OCI-LY7 (cell line): ENCODE measurements at regions not wholly inside any gene's neighbourhood (a gene's known extent, or its start where the extent isn't known, plus 50 kb on each side); places are given as distances from the start of the nearest gene placed in this dataset.

Experiments used
- BruUV-seq: library from RNA; stranded (reverse); fragments of 400-500 nt; replicated peaks from 2 replicates; lab custom pipeline; 2021; lab: Mats Ljungman, UMichigan
- CTCF ChIA-PET: fragments of 300-600 bp; sonication (Branson Sonifier 250); formaldehyde crosslinking; loops from one replicate; lab custom pipeline; 2022; ENCODE audit warnings: antibody characterized with exemption; ENCODE audit not compliant: unreplicated experiment; lab: Charles Lee
- POLR2A ChIA-PET: fragments of 300-600 bp; sonication (Branson Sonifier 250); formaldehyde crosslinking; loops from one replicate; lab custom pipeline; 2022; ENCODE audit warnings: antibody characterized with exemption; lab: Charles Lee
- DNase-seq: peaks from one replicate; pipeline ENCODE4 v3.0.0-alpha.2; 2015; ENCODE audit warnings: low spot score
- H2AFZ ChIP-seq: fragments of 200-600 bp; sonication (generic), shearing (Covaris generic); 2 replicates; pipeline ENCODE4 v1.6.1; 2014; ENCODE audit warnings: mild to moderate bottlenecking, antibody characterized with exemption, low read length, moderate library complexity
- H3K27ac ChIP-seq: fragments of 200-600 bp; sonication (generic); 2 replicates; pipeline ENCODE4 v1.5.1; 2014; ENCODE audit warnings: mixed run types, low read depth, mild to moderate bottlenecking, moderate library complexity, low read length, inconsistent platforms; ENCODE audit not compliant: poor library complexity, severe bottlenecking
- H3K36me3 ChIP-seq: fragments of 200-600 bp; sonication (generic); 2 replicates; pipeline ENCODE4 v1.6.1; 2014; ENCODE audit warnings: mild to moderate bottlenecking, antibody characterized with exemption, low read length, moderate library complexity, mixed read lengths; ENCODE audit not compliant: insufficient read depth
- H3K4me1 ChIP-seq: fragments of 200-600 bp; sonication (generic); 2 replicates; pipeline ENCODE4 v1.5.1; 2014; ENCODE audit warnings: mild to moderate bottlenecking, low read length; ENCODE audit not compliant: insufficient read depth, poor library complexity, severe bottlenecking
- H3K4me2 ChIP-seq: fragments of 200-600 bp; sonication (generic); 2 replicates; pipeline ENCODE4 v1.6.1; 2014; ENCODE audit warnings: mild to moderate bottlenecking, low read length
- H3K4me3 ChIP-seq: fragments of 200-600 bp; sonication (generic); 2 replicates; pipeline ENCODE4 v1.5.1; 2014; ENCODE audit warnings: mild to moderate bottlenecking, low read depth, low read length; ENCODE audit not compliant: poor library complexity, severe bottlenecking
- H3K79me2 ChIP-seq: fragments of 200-600 bp; sonication (generic); 2 replicates; pipeline ENCODE4 v1.6.1; 2016; ENCODE audit warnings: low read depth, mild to moderate bottlenecking, low read length, moderate library complexity, mixed read lengths; ENCODE audit not compliant: insufficient read depth
- H3K9me2 ChIP-seq: fragments of 200-600 bp; sonication (generic); 2 replicates; pipeline ENCODE4 v1.6.1; 2016; ENCODE audit warnings: mild to moderate bottlenecking, low read length, mixed read lengths; ENCODE audit not compliant: insufficient read depth
- H3K9me3 ChIP-seq: fragments of 200-600 bp; sonication (generic); 2 replicates; pipeline ENCODE4 v1.6.1; 2014; ENCODE audit warnings: mild to moderate bottlenecking, mixed run types, low read length, mixed read lengths
- H4K20me1 ChIP-seq: fragments of 200-600 bp; sonication (generic); 2 replicates; pipeline ENCODE4 v1.6.1; 2014; ENCODE audit warnings: mild to moderate bottlenecking, antibody characterized with exemption, low read length, moderate library complexity, mixed read lengths; ENCODE audit not compliant: insufficient read depth
- EZH2phosphoT487 ChIP-seq: fragments of 200-600 bp; sonication (generic); IDR thresholded peaks from 2 replicates; pipeline ENCODE4 v1.6.1; 2018; ENCODE audit warnings: low read depth, borderline replicate concordance, mild to moderate bottlenecking, mixed run types, antibody characterized with exemption, low read length, moderate library complexity, mixed read lengths
- intact Hi-C: fragments of 100-400 bp; cut with micrococcal nuclease; formaldehyde crosslinking; loops from one replicate; pipeline ENCODE4 v1.10.0; 2022; ENCODE audit not compliant: unreplicated experiment
- TF ChIP-seq, protein P1 (sequence below): fragments of 200-600 bp; sonication (generic); conservative IDR thresholded peaks from 2 replicates; pipeline ENCODE4 v1.5.1; 2014; ENCODE audit warnings: mild to moderate bottlenecking, antibody characterized with exemption, low read length, moderate library complexity, mixed read lengths

GRCh38 chr2:160720098-160720497 lies 226.5 kb upstream of the RBMS1 start:
- no TSS peak for BruUV-seq
- TF ChIP-seq, protein P1, sequence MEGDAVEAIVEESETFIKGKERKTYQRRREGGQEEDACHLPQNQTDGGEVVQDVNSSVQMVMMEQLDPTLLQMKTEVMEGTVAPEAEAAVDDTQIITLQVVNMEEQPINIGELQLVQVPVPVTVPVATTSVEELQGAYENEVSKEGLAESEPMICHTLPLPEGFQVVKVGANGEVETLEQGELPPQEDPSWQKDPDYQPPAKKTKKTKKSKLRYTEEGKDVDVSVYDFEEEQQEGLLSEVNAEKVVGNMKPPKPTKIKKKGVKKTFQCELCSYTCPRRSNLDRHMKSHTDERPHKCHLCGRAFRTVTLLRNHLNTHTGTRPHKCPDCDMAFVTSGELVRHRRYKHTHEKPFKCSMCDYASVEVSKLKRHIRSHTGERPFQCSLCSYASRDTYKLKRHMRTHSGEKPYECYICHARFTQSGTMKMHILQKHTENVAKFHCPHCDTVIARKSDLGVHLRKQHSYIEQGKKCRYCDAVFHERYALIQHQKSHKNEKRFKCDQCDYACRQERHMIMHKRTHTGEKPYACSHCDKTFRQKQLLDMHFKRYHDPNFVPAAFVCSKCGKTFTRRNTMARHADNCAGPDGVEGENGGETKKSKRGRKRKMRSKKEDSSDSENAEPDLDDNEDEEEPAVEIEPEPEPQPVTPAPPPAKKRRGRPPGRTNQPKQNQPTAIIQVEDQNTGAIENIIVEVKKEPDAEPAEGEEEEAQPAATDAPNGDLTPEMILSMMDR: no peak
- no peak for TF ChIP-seq EZH2phosphoT487
- Histone ChIP-seq H3K4me2 (no peak overlapping the region), H3K9me2 (no peaks in the 10 kb centered on the region), H2AFZ (no peak overlapping the region), H3K4me3 (no peak overlapping the region), H3K36me3 (no peaks in the 10 kb centered on the region), H3K4me1 (no peaks in the 10 kb centered on the region), H3K9me3 (no peaks in the 10 kb centered on the region), H3K79me2 (no peaks in the 10 kb centered on the region), H4K20me1 (no peaks in the 10 kb centered on the region), H3K27ac (no peak overlapping the region)
- ChIA-PET CTCF (no interaction called here), POLR2A (no interaction called here)
- intact Hi-C loops: no loop called here
- no peak for DNase-seq

DNA sequence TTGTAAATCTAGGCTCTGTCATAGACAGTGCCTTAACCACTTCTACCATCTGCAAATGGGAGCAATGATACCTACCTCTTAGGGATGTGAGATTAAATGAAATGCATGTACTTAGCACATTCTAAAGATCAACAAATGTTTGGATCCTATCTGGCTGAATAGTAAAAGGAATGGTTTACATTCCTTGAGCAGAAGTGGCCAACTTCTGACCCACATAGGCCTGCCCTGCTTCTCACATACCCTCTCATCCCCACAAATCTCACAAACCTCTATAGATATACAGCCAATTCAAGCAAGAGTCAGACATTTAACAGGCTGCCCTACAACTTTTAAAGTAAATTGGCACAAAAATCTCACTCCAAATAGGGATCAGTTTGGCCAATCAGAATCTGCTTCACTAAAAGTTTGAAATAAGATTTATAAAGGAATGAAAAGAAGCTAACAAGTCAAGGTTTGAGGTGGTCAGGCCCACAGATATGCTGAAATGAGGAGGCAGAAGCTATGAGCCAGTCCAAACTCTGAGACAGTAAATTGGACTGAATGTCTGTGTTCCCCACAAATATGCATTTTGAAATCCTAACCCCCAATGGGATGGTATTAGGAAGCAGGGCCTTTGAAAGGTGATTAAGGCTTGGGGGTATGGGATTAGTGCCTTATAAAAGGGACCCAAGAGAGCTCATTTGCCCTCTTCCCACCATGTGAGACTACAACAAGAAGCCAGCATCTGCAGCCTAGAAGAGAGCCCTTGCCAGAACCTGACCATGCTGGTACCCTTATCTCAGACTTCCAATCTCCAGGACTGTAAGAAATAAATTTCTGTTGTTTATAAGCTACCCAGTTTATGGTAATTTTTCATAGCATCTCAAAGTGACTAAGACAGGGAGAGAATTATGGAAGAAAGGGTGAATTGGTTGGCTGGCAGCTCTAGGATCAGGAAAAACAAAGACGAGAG lies 227.8 kb upstream of the RBMS1 start:
- no peaks in the 10 kb centered on the region for H3K79me2 ChIP-seq
- H3K27ac ChIP-seq: no peak overlapping the region
- no peak for DNase-seq
- H3K9me3 ChIP-seq: no peaks in the 10 kb centered on the region
- BruUV-seq: no TSS peak
- H3K4me2 ChIP-seq: no peak overlapping the region
- ChIA-PET POLR2A (interaction anchor here (0.8 to 1.2 kb wide), 3 partner anchors 11 to 30 kb away, joined by 3 to 7 read pairs (median 3); no protein-coding TSS in a partner anchor), CTCF (no interaction called here)
- H2AFZ ChIP-seq: no peak overlapping the region
- no peaks in the 10 kb centered on the region for H3K4me1 ChIP-seq
- TF ChIP-seq, protein P1: no peak
- TF ChIP-seq EZH2phosphoT487: no peak
- intact Hi-C loops: no loop called here
- H4K20me1 ChIP-seq: no peaks in the 10 kb centered on the region
- no peaks in the 10 kb centered on the region for H3K9me2 ChIP-seq
- no peak overlapping the region for H3K4me3 ChIP-seq
- H3K36me3 ChIP-seq: no peaks in the 10 kb centered on the region

GRCh38 chr2:160726046-160726445 lies 232.4 kb upstream of the RBMS1 start:
- H3K27ac ChIP-seq: no peak overlapping the region
- H3K4me3 ChIP-seq: no peak overlapping the region
- ChIA-PET CTCF (no interaction called here), POLR2A (no interaction called here)
- BruUV-seq: no TSS peak
- H3K4me2 ChIP-seq: no peak overlapping the region
- H3K9me3 ChIP-seq: no peaks in the 10 kb centered on the region
- no peaks in the 10 kb centered on the region for H3K9me2 ChIP-seq
- no peaks in the 10 kb centered on the region for H3K4me1 ChIP-seq
- H3K36me3 ChIP-seq: no peaks in the 10 kb centered on the region
- DNase-seq: no peak
- TF ChIP-seq, protein P1: no peak
- no peak for TF ChIP-seq EZH2phosphoT487
- H3K79me2 ChIP-seq: no peaks in the 10 kb centered on the region
- no peak overlapping the region for H2AFZ ChIP-seq
- no peaks in the 10 kb centered on the region for H4K20me1 ChIP-seq
- intact Hi-C loops: no loop called here
